T-helper 1 cell treated with Interleukin-12 subunit alpha and Interleukin-12 subunit beta and Interleukin-4 antibody, amounts not matched to agents 30 ng/mL and 1 ng/mL, for 36 hours (primary cell): ENCODE measurements at regions not wholly inside any gene's neighbourhood (a gene's known extent, or its start where the extent isn't known, plus 50 kb on each side); places are given as distances from the start of the nearest gene placed in this dataset.

Experiments
- intact Hi-C: fragments of 100-400 bp; cut with micrococcal nuclease; formaldehyde crosslinking; loops from one replicate; pipeline ENCODE4 v1.15.1; 2024

DNA sequence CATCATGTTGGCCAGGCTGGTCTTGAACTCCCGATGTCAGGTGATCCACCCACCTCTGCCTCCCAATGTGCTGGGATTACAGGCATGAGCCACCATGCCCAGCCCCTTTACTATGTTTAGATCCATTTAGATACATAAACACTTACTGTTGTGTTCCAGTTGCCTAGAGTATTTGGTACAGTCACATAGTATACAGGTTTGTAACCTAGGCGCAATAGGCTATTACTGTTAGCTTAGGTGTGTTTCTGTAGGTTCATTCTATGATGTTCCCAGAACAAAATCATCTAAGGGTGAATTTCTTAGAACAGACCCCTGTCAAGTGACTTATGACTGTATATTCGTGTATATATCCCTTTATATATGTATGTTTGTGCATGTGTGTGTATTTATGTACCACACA is 61.8 kb downstream of the MYCN start:
- intact Hi-C loops, result no loop called here

DNA sequence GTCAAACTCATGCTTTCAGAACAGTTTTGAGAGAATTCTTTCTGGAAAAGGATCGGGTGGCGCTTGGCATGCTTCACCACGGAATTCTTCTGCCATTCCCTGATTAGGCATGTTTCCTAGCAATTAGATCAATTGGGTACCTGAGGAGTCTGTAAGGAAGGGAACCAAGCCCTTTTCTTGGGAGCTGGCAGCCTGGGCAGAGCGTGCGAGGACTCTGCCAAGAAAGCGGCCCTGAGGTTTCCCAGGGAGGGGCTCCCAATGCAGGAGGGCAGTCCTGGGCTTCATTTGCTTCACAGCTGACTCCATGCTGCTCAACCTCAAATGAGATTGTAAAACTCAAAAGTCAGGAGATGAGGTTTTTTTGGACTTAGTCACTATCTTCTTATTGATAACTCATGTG is 60.3 kb downstream of the MYCN start:
- intact Hi-C loops, result no loop called here

- intact Hi-C loops, result no loop called here
Measured at GRCh38 chr2:15999596-16000469, 59.5 kb downstream of the MYCN start.

- intact Hi-C loops, result no loop called here
Measured at GRCh38 chr2:15997728-15998280, 57.5 kb downstream of the MYCN start.

DNA sequence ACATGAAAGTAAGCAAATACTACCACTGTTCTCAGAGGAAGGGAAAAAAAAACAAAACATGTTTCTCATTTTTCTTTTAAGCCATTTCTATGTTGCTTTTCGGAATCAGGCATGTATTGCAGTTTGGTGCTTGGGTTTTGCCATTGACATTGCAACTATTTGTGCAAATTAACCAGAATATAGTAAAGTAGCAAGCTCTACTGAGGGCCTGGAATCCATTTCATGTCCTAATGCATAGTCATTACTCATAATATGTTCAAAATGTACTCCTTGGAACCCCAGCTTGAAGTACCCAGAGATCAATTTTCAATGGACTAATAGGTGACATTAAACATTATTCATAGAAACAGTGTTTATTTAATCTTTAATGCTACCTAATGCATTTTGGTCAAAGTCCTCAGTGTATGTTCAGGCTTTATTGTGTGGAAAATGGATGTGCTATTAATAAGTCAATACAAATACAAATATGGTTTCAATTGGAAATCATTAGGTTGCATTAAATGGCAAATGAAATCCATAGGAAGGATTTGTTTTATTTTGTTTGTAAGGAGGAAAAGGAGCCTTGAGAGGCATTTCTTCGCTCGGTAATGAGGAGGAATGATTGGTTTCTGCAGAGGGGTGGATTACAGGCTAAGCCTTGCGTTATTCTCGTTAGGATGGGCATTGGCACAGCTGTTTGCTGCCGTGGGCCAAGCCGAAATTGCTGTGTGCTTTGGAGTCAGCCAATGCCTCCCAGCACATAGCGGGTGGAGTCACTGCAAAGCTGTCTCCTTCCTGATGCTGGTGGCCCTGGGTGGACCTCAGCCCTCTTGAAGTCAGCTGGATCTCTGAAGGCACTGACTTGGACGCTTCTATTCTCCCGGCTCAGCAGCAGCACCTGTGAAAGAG is 56.4 kb downstream of the MYCN start:
- intact Hi-C loops, result no loop called here
